Stimulated activated CD4-positive, alpha-beta T cell treated with anti-CD3 and anti-CD28 coated beads, Interleukin-4, amount 100 ng/mL, for 1 hour (primary cell): ENCODE measurements at regions not wholly inside any gene's neighbourhood (a gene's known extent, or its start where the extent isn't known, plus 50 kb on each side); places are given as distances from the start of the nearest gene placed in this dataset.
"Not testable (repeated sequence)": the region's sequence is repeated elsewhere in the genome, so short reads cannot be mapped to it uniquely, and the experiment has no call there.

ENCODE experiments used
- DNase-seq: peaks from one replicate; pipeline ENCODE4 v3.0.0-alpha.2; 2020

DNA sequence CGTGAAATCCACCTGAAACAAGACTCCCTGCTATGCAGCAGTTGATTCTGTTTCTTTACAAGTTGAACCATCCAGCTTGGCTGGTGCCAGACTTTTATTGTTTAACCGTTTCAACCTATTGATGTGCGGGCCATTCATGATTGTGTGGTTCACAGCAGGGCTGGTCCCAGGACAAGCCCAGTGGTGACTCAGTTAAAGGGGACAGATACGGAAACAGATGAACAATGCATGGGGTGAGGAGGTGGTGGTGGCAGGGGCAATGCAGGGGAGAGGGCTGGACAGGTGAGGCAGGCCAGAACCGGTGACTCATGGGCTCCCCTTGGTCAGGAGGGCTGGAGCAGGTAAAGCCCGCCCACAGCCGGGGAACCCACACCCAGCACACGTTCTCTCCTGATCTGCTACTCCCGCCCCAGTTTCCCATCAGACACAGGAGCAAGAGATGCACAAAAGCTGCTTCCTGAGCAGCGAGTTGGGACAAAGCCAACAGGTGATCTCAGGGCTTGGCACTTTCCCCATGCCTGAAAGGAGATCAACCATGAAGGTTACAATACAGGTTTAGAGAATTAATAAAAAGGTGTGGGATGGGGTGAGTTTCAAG is 232.2 kb downstream of the LY86 start:
- DNase-seq: no peak

DNA sequence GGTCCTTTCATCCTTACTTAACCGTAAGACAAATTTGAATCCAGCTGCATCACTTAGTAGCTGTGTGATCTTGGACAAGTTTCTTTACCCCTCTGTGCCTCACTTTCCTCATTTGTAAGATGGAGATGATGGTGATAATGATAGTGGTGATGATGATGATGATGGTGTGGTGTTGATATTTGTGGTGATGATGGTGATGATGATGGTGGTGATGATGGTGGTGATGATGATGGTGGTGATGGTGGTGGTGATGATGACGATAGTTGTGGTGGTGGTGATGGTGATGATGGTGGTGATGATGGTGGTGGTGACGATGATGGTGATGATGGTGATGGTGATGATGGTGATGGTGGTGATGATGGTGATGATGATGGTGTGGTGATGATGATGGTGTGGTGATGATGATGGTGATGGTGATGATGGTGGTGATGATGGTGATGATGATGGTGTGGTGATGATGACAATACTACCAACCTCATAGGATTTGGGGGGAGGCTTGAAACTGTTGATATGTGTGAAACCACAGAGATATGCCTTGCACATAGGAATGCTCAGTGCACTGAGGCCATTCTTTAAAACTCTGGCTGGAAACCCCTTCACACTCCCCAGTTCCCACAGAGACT is 233.2 kb downstream of the LY86 start:
- DNase-seq: no peak

DNA sequence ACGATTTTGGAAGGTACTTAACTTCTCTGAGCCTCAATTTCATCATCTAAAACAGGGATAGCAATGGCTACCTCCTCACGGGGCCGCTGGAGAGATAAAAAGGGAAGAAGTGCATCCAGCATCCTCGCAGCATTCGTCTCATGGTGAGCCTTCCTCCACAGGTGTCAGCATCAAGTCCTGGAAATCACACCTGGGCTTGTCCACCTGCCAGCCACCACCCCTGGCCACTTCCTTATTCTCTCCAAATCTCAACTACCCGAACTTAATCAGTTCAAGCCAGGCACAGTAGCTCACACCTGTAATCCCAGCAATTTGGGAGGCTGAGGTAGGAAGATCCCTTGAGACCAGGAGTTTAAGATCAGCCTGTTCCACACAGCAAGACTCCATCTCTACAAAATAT is 234.5 kb downstream of the LY86 start:
- DNase-seq: no peak

DNA sequence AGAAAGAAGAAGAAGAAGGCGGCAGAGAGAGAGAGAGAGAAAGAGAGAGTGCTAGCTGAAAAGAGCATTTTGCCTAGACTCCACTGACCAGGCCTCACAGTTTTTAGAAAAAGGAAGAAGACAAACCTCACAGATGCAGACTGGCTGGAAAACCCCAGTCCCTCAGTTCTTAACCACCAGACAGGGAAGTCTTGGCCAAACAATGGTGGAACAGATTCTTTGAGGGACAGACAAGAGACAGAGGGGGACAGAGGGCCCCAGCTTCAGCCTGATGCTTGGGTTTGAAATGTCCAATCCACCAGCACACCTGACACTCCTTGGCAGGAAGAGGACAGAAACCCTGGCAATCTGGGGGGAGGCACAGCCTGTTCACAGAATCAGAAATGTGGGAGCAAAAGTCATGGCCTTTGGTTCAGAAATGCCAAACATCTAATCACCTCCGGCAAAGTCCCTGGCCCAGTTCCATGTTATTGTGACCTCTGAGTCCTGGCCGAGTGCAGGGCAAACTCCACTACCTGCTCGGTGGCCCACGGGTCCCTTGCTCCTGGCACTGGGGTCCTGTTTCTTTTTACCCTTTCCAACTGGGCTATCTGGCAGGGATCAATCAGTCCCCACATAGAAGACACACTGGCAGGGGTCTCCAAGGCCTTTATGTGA is 235.2 kb downstream of the LY86 start:
- DNase-seq: no peak

DNA sequence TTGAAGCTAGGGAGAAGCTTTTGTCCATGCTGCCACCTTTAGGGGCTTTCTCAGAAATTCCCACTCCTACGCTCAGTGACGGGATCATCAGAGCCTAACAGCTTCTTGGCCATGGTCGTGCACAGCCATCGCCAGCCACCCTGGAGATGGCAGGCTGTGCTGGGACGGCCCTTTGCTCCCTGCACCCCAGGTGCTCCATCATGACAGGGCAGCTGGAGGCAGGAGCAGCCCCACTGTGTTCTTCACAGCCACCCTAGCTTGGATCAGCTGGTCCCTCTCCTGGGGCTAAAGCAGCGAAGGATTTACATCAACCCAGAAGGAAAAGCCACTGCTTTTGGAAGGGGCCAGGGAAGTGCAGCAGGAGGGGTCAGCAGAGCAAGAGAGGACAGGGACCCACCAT is 235.9 kb downstream of the LY86 start:
- no peak for DNase-seq

DNA sequence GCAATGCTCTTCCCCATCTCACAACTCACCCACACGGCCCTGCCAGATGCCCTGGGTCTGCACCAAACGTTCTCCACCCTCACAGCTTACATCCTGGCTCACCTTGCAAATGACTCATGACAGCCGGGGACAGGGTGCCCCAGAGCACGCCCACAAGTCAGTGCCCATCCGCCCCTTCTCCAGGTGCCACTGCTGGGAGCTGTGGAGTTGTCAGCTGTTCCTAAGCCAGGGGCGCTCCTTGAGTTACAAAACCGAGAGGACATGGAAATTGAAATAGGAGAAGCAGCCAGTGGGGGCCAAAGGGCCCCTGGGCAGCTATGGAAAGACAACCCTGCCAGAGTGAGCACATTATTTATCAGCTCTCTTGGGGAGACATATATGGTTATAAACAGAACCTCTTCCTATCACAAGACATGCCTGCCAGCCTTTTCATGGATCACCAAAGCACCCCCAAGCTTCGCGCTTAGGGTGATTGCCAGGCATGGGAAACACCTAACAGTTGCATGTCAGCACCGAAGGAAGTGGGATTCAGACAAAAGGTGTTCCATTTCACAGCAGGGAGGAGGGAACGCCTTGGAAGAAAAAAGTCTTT is 236.8 kb downstream of the LY86 start:
- no peak for DNase-seq

DNA sequence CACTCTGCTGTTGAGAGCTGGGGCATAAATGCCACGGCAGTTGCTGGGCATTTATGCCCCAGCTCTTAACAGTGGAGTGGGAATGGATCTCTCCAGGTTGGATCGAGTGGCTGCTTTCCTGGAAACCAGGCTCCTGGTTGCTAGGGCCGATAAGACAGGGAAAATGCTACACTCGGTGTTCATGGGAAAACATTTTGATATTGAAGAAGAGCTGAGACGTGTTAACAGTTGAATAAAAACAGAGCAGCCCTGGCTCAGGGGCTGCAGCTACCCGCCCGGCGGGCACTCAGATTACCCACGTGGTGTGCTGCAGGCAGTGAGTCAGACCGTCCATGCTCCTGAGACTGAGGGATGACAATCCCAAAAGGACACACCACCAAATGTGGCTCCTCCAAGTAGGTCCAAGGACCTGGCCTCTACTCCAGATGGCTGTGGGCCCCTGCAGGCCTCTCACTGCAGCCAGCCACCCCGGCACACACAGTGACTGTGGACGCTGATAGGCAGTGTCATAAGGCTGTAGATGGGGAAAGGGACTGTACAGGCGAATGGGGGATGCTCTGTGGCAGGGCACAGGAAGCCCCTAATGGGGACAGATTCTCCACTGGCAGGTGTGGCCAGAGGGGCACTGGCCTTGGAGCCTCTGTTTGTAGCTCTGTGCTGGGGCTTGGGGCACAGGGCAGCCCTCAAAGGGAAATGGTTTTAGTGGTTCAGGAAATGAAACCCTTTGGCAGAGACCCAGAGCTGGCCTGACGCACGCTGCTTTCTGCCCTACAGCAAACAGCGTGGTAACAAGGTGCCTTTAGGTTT is 237.8 kb downstream of the LY86 start:
- no peak for DNase-seq

DNA sequence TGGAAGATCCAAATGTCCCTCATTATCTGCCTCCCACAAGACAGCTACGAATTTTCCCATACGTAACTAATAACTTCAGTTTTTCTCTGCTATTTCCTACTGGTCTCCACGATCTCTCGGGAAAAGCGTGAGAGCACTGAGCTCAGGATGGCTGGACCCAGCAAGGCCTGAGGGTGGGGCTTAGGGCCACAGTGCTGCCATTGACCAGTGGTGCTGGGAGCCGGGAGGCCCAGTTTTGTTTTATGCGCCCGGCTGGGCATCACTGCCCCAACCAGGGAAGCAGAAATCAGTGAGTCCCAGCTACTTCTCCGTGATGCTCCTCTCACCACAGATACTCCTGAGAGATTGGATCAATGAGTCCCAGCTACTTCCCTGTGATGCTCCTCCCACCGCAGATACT is 238.4 kb downstream of the LY86 start:
- DNase-seq: no peak

DNA sequence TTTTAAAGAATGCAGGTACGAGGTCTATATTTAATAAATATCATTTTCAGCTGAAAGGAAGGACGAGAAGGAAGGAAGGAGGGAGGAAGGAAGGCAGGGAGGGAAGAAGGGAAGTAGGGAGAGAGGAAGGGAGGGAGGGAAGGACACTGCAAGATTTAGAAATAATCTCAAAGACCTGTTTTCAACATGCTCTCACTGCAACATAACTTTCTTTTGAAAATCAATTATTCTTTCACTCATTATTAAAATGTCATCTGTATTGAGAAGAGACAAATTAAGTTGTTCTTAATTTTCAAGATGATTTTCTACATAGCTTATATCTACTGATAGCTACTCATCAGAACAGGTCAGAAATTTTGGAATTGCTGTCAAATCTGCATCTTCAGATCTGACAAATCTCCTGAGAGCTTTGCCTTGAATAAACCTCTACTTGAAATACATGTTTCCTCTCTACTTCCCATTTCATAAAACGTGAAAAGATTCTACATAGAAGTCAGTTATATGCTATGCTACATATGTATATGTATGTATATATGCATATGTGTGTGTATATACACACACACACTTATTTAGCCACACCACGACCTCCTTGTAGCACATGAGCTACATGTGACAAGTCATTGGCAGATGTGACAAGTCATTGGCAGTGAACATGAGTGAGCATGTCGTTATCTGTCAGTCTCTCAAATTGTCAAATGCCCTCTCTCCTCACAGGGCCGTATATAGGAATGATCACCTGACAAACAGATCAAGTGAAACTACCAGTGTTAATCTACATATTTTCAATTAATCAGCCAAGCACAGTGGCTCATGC is 241.6 kb downstream of the LY86 start:
- no peak for DNase-seq

DNA sequence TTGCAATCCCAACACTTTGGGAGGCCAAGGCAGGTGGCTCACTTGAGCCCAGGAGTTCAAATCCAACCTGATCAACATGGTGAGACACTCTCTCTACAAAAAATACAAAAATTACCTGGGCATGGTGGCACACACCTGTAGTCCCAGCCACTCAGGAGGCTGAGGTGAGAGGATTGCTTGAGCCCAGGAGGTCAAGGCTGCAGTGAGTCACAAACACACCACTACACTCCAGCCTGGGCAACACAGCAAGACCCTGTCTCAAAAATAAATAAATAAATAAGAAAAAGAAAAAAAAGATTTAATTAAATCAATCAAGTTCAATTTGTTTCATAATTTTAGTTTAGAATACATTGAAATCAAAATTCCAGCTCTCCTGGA is 242.2 kb downstream of the LY86 start:
- not testable (repeated sequence) for DNase-seq

DNA sequence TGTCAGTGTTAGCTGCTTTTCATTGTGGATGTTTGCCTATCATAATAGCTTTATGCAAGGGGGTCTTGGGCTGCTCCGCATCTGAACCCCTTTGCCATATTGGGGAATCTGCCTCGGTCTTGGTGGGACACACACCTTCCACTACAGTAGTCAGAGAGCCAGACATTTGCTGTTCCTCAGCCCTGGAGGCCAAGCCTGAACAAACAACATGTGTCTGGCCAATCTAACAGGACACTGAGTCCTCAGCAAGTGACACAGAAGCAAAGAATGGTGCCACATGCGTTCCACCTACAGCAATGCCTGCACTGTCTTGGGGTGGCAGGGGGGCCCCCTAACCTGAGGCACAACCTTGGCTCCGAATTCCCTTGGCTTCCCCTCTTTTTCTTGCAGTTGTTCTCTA is 243.9 kb downstream of the LY86 start:
- no peak for DNase-seq

DNA sequence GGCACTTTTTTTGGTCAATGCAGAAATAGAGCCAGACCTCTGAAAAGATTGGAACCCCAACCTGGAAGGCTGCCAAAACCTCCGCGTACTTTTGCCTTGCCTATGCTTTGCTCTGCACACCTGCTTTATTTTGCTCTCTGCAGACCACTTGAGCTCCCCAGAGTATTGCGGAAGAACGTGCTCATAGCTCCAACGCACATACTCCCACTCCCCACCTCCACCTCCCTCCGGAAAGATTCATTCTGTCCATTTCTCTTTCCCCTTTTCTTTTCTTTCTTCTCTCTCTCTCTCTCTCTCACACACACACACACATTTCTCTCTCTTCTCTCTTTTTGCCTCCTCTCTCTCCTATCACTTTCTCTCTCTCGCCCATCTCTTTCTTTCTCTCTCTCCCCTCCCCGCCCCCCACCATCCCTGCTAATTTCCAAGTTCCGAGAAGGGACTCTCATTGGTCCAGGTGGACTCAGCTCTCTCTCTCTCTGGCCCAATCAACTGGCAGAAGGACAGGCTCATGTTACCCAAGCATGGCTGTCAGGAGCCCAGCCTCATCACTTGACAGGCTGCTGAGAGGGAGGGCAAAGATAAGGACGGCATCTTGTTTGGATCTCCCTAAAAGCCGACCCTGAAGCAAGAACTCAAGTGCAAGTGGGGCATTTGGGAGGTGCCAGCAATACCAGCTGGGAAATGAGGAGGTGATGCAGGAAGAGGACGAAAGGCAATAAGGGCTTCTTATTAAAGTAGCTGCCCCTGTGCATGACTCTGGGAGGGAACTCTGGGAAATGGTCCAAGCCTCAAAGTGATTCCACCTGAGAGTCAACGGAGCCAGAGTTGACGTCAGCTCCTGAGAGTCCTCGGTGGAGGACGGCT is 246.1 kb downstream of the LY86 start:
- no peak for DNase-seq

DNA sequence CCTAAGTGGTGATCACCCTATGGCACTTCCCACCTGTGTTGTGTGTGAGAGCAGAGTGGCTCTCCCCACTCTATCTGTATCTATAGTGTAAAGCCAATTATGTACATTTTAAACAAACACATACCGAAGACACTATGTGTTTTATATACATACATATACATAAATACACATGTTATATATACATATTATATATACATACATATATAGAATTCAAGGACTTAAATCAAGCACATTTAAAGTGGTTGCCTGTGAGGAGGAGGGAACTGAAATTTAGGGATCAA is 246.6 kb downstream of the LY86 start:
- DNase-seq: no peak

DNA sequence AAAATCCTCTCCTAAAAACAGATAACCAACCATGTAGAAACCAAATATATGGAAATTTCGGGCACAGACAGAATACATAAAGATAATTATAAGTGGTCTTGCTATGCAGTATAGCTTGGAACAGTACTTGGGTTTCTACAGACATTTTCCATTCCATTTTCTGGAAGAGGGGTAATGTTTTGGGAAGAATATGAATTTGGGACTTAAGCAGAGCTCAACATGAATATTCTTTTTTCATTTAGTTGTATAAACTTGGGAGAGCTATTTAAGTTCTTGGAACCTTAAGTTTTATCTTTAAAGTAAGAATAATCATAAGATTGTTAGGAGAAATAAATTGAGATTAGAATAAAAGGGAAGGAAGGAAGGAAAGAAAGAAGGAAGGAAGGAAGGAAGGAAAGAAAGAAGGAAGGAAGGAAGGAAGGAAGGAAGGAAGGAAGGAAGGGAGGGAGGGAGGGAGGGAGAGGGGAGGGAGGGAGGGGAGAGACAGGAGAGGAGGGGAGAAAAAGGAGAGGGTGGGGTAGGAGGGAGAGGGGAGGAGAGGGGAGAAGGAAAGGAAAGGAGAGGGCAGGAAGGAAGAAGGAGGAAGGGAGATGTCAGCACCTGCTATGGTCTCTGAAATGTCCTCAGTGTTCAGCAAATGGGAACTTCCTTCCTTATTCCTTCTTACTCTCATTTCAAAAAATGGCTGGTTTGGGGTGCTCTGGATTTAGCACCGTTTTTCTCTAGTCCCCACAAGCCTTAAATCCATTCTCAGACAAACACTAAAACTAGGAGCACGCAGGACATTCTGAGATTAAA is 248.3 kb downstream of the LY86 start:
- no peak for DNase-seq

DNA sequence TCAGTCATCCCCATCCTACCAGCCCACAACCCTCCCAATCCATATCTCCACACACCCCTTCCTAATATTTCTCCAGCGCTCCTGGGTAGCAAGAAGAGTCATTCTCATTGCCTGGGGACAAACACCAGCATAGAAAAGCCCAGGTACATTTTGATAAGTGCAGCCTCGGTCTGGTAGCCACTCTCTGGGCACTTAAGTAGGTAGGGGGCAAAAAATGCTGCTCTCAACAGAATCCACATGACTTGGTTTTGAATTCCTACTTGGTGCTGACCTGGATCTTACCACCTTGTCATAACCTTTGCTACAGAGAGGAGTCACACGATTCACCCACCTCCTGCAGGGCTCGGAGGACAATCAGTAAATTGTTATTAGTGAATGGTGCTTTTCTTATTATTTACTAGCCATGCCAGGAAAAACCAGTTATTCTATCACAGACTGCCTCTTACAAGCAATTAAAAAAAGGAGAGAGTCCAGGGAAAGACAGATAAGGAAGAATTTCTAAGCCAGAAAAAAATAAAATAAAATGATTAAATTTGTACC is 249.1 kb downstream of the LY86 start:
- no peak for DNase-seq

DNA sequence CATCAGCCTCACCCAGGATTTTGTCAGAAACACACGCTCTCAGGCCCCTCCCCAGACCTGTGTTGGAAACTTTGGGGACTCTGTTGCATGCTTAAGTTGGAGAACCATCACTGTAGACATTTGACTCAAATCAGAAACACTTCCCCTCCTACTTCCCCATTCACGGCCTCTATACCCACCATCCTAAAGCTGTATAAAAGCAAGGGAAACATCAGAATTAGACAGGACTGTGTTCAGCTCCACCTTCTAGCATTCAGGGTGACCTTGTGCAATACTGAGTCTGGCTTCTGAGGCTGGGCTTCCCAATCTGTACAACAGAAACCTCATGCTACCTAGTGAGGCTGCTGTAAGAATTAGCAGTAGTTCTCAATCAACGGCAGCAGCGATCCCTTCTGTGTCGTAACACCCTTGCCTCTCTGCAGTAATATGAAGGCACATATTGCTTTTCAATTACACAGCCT is 252.3 kb downstream of the LY86 start:
- no peak for DNase-seq

DNA sequence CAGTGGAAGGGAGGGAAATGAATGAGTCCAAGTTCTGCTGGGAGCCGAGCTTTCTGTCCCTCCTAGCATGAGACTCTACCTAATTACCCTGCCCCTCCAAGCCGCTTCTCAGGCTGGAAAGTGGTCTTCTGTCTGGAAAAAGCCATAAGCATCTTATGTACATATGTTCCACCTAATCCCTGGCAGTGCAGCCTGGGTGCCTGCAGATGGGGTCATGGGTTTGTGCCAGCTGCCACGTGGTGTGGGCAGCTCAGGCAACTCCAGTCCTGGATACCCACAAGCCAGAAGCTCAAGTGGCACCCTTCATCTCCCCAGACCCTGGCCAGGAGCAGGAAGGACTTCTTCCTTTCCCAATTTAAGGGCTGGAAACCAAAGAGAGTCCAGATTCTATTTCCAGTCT is 253.1 kb downstream of the LY86 start:
- DNase-seq: no peak

DNA sequence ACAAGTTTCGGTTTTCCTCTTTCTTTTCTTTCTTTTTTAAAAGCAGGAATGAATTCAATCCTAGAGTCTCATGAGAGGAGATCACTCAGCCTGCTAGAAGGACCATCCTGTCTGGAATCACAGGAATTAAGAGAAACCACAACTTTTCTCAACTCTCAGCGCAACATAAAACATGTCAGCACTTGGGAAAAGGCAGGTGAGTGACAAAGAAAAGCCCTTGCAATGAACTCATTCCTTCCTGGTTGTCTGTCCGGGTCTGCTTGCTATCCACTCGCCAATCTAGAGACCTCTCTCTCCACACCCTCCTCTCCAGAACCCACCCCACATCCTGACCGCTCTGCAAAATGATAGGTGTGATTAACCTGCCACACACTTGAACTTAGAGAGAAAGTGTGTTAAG is 253.8 kb downstream of the LY86 start:
- no peak for DNase-seq

DNA sequence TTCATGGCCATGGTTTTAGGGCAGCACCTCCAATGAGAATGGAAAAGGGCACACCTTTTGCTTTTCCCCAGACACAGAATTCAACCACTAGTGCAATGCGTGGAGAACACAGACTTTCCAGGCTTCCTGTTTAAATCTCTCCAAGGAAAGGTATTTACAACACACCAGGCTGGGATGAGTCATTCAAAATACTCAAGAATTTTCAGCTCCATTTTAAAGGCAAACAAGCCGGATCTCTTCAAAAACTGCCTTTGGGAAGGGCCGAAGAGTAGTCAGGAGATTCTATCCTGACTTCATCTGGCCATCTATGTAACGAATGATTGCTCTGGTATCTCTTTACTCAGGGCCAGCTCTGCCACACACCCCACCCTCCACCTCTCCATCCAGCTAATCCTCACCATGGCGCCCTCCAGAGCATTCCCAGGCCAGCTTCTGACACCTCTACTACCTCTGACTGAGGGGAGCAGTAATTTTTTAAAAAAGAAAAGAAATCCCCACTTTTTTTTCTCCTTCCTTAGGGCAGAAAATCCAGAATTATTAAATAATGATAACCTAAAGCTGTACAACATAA is 254.6 kb downstream of the LY86 start:
- DNase-seq: no peak

DNA sequence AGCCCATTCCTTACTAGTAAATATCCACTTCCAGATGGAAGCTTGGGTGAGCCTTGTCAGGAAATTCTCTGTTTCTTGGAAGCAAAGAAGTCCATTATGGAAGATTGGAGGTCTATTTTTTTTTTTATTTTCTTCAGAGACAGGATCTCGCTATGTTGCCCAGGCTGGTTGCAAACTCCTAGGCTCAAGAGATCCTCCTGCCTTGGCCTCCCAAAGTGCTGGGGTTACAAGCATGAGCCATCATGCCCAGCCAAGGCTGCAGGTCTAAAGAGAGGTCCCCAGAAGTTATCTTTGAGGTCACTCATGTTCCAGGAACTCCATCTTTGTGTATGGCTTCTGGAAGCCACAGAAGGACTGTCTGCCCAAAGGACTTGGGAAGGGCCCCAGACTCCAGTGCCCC is 255.3 kb downstream of the LY86 start:
- DNase-seq: no peak
